GM12878 (cell line): ENCODE measurements at regions not wholly inside any gene's neighbourhood (a gene's known extent, or its start where the extent isn't known, plus 50 kb on each side); places are given as distances from the start of the nearest gene placed in this dataset.

Source experiments
- ATAC-seq: fragments of 200-7000 bp; cut with Tn5 transposase; 3 replicates; pipeline ENCODE4 v1.9.1; 2020; ENCODE audit warnings: mild to moderate bottlenecking, moderate library complexity
- BruUV-seq: library from RNA; stranded (reverse); fragments of 400-500 nt; replicated peaks from 2 replicates; lab custom pipeline; 2021; lab: Mats Ljungman, UMichigan
- CTCF ChIA-PET: fragments of 300-600 bp; sonication (Branson Sonifier 250); formaldehyde crosslinking; extraction: SDS; loops from one replicate; lab custom pipeline; 2021; ENCODE audit warnings: inconsistent platforms; lab: Yijun Ruan, JAX
- POLR2A ChIA-PET: fragments of 350-600 bp; formaldehyde crosslinking; extraction: SDS; loops from one replicate; lab custom pipeline; 2021; ENCODE audit warnings: inconsistent platforms; lab: Charles Lee
- RAD21 ChIA-PET: fragments of 300-600 bp; sonication (Branson Sonifier 250); formaldehyde crosslinking; loops from one replicate; lab custom pipeline; 2023; ENCODE audit warnings: antibody characterized with exemption; ENCODE audit not compliant: unreplicated experiment; lab: Charles Lee
- SMC1A ChIA-PET: fragments of 300-600 bp; sonication (Branson Sonifier 250); formaldehyde crosslinking; loops from one replicate; lab custom pipeline; 2023; ENCODE audit not compliant: unreplicated experiment, uncharacterized antibody; lab: Charles Lee
- DNase-seq: peaks from one replicate; pipeline ENCODE4 v3.0.0-alpha.2; 2011; ENCODE audit warnings: low read depth, low spot score
- FAIRE-seq: peaks from 3 replicates; lab custom pipeline; 2011; peaks lifted over from hg19 to GRCh38; lab: Jason Lieb, UNC
- H2AFZ ChIP-seq: 2 replicates; pipeline ENCODE4 v1.6.0; 2011; ENCODE audit warnings: low read depth, low read length, control low read depth; ENCODE audit not compliant: control insufficient read depth
- H3K27ac ChIP-seq: 2 replicates; pipeline ENCODE4 v1.5.1; 2011; ENCODE audit warnings: control low read depth; ENCODE audit not compliant: control insufficient read depth, insufficient read depth
- H3K27me3 ChIP-seq, 2 experiments: replicated peaks in 1 of 2; 2 replicates each; pipeline versions ENCODE4 v1.6.0 to v1.6.1; 2011; ENCODE audit warnings: low read length in 1 of 2; ENCODE audit not compliant: control insufficient read depth in 2 of 2, insufficient read depth in 2 of 2
- H3K36me3 ChIP-seq, 2 experiments: 2 replicates each; pipeline ENCODE4 v1.5.1; 2011; ENCODE audit warnings: low read length in 1 of 2; ENCODE audit not compliant: control insufficient read depth in 2 of 2, insufficient read depth in 2 of 2
- H3K4me1 ChIP-seq: 2 replicates; pipeline ENCODE4 v1.6.1; 2011; ENCODE audit warnings: mild to moderate bottlenecking, low read length, moderate library complexity, mixed read lengths; ENCODE audit not compliant: control insufficient read depth, insufficient read depth
- H3K4me2 ChIP-seq: 2 replicates; pipeline ENCODE4 v1.6.0; 2011; ENCODE audit warnings: control low read depth; ENCODE audit not compliant: control insufficient read depth, insufficient read depth
- H3K4me3 ChIP-seq: fragments of 200-600 bp; sonication (generic); 2 replicates; pipeline ENCODE4 v1.5.1; 2016
- H3K79me2 ChIP-seq: 2 replicates; pipeline ENCODE4 v1.6.0; 2011; ENCODE audit warnings: low read length; ENCODE audit not compliant: control insufficient read depth, insufficient read depth
- H3K9ac ChIP-seq: 2 replicates; pipeline ENCODE4 v1.8.0; 2011; ENCODE audit warnings: low read length, control low read depth, mixed read lengths; ENCODE audit not compliant: control insufficient read depth, insufficient read depth
- H3K9me3 ChIP-seq: replicated peaks from 3 replicates; pipeline ENCODE4 v1.5.1; 2011; ENCODE audit warnings: mild to moderate bottlenecking, low read length; ENCODE audit not compliant: control insufficient read depth, insufficient read depth
- H4K20me1 ChIP-seq: 2 replicates; pipeline ENCODE4 v1.6.0; 2011; ENCODE audit not compliant: control insufficient read depth, insufficient read depth
- CREB1 ChIP-seq: IDR thresholded peaks from 2 replicates; pipeline ENCODE4 v1.6.1; 2012; ENCODE audit warnings: low read depth, mild to moderate bottlenecking, inconsistent platforms
- NFIC ChIP-seq: IDR thresholded peaks from 2 replicates; pipeline ENCODE4 v1.6.1; 2012; ENCODE audit warnings: low read depth, mild to moderate bottlenecking, inconsistent platforms, low read length, moderate library complexity
- NFYB ChIP-seq: IDR thresholded peaks from 2 replicates; pipeline ENCODE4 v1.6.1; 2011; ENCODE audit warnings: low read depth, mild to moderate bottlenecking, low read length, improper control_type of control experiment, moderate library complexity; ENCODE audit not compliant: insufficient read depth
- POU2F2 ChIP-seq: IDR thresholded peaks from 3 replicates; pipeline ENCODE4 v1.6.1; 2011; ENCODE audit warnings: low read depth, mild to moderate bottlenecking, low read length, borderline replicate concordance
- SMAD1 ChIP-seq: fragments of 450-650 bp; IDR thresholded peaks from 2 replicates; pipeline ENCODE4 v1.6.1; 2018; ENCODE audit warnings: mild to moderate bottlenecking, low read depth; ENCODE audit not compliant: partially characterized antibody
- TBL1XR1 ChIP-seq: IDR thresholded peaks from 2 replicates; pipeline ENCODE4 v1.6.1; 2012; ENCODE audit warnings: low read depth, low read length, improper control_type of control experiment
- WRNIP1 ChIP-seq: IDR thresholded peaks from 2 replicates; pipeline ENCODE4 v1.6.1; 2011; ENCODE audit warnings: low read depth, low read length, improper control_type of control experiment, borderline replicate concordance
- ZNF217 ChIP-seq: fragments of 450-650 bp; IDR thresholded peaks from 2 replicates; pipeline ENCODE4 v1.6.1; 2017; ENCODE audit warnings: antibody characterized with exemption, mild to moderate bottlenecking
- ZSCAN29 ChIP-seq: fragments of 450-650 bp; IDR thresholded peaks from 2 replicates; pipeline ENCODE4 v1.6.1; 2017; ENCODE audit warnings: mild to moderate bottlenecking, moderate library complexity
- WGBS: methylation state at CpG from one replicate; pipeline ENCODE4 v1.1.6; 2016; ENCODE audit warnings: low lambda C conversion rate; ENCODE audit not compliant: insufficient replicate concordance, insufficient coverage; ENCODE audit errors: missing lambda C conversion rate; 5-methylcytosine and 5-hydroxymethylcytosine counted together
- in situ Hi-C: fragments of 300-500 bp; cut with MboI; formaldehyde crosslinking; loops from 9 replicates; pipeline ENCODE4 v1.14.3; 2018; ENCODE audit warnings: mixed read lengths
- intact Hi-C: fragments of 100-400 bp; cut with micrococcal nuclease; formaldehyde crosslinking; loops from one replicate; pipeline ENCODE4 v1.14.2; 2022; ENCODE audit not compliant: unreplicated experiment
- TF ChIP-seq, protein P1 (sequence below): fragments of 450-650 bp; IDR thresholded peaks from 2 replicates; pipeline ENCODE4 v1.6.1; 2017; ENCODE audit warnings: mild to moderate bottlenecking
- TF ChIP-seq, protein P2 (sequence below): IDR thresholded peaks from 2 replicates; pipeline ENCODE4 v1.6.1; 2012; ENCODE audit warnings: mild to moderate bottlenecking, low read depth, low read length
- TF ChIP-seq, protein P3 (sequence below): IDR thresholded peaks from 2 replicates; pipeline ENCODE4 v1.6.1; 2012; ENCODE audit warnings: low read depth, low read length, improper control_type of control experiment

DNA sequence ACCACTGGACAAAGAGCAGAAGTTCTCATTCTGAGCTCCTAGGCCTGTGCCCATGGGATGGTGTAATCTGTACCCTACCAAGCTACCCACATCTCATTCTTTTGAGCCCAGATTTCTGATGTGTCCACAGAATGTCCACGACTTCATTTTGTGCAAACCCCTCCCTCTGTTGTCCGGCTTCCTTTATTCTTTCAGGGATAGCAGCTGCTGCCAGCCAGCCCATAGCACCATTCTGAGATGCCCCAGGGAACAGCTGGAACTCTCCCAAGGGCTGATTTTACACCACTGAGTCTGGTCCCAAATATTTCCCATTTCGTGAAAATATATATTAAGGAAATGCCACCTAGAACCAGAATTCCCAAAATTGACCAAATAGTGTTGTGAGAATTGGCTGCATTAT, 236.6 kb downstream of the SATB1 start (continued):
- TF ChIP-seq, protein P1, sequence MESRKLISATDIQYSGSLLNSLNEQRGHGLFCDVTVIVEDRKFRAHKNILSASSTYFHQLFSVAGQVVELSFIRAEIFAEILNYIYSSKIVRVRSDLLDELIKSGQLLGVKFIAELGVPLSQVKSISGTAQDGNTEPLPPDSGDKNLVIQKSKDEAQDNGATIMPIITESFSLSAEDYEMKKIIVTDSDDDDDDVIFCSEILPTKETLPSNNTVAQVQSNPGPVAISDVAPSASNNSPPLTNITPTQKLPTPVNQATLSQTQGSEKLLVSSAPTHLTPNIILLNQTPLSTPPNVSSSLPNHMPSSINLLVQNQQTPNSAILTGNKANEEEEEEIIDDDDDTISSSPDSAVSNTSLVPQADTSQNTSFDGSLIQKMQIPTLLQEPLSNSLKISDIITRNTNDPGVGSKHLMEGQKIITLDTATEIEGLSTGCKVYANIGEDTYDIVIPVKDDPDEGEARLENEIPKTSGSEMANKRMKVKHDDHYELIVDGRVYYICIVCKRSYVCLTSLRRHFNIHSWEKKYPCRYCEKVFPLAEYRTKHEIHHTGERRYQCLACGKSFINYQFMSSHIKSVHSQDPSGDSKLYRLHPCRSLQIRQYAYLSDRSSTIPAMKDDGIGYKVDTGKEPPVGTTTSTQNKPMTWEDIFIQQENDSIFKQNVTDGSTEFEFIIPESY, result no peak

DNA sequence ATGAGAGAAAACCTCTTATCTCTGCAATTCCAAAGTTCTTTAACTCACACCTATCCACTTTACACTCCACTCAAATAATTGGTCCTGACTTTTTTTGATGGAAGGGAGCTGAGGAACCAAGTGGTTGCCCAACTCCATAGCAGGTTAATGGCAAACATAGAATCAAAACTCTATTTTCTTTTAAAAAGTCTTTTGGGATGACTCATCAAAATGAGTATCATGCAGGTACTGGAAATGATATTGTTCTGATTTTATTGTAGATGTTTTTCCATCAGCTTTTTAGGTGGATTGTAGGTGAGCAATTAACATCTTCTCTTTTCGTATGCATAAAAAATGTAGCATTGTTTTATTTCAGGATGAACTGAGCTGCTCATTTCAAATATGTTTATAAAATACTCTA, 239.5 kb downstream of the SATB1 start:
- Histone ChIP-seq H3K79me2 (no peaks in the 10 kb centered on the region), H3K36me3 (no peaks in the 10 kb centered on the region), H3K9me3 (no peaks in the 10 kb centered on the region), H4K20me1 (no peaks in the 10 kb centered on the region), H3K27me3 (no peaks in the 10 kb centered on the region; a peak in 1 of 4 replicates), H3K27ac (no peak overlapping the region), H2AFZ (no peak overlapping the region), H3K4me3 (no peak overlapping the region), H3K4me2 (no peak overlapping the region), H3K4me1 (no peaks in the 10 kb centered on the region), H3K9ac (no peak overlapping the region)
- WGBS, result 82% methylated on average over 1 of the region's 1 CpG
- intact Hi-C loops (no loop called here), in situ Hi-C loops (no loop called here)
- TF ChIP-seq TBL1XR1 (no peak), CREB1 (no peak), NFYB (no peak), SMAD1 (no peak), POU2F2 (no peak), WRNIP1 (no peak), NFIC (no peak), ZNF217 (no peak), ZSCAN29 (no peak)
- TF ChIP-seq, protein P2, sequence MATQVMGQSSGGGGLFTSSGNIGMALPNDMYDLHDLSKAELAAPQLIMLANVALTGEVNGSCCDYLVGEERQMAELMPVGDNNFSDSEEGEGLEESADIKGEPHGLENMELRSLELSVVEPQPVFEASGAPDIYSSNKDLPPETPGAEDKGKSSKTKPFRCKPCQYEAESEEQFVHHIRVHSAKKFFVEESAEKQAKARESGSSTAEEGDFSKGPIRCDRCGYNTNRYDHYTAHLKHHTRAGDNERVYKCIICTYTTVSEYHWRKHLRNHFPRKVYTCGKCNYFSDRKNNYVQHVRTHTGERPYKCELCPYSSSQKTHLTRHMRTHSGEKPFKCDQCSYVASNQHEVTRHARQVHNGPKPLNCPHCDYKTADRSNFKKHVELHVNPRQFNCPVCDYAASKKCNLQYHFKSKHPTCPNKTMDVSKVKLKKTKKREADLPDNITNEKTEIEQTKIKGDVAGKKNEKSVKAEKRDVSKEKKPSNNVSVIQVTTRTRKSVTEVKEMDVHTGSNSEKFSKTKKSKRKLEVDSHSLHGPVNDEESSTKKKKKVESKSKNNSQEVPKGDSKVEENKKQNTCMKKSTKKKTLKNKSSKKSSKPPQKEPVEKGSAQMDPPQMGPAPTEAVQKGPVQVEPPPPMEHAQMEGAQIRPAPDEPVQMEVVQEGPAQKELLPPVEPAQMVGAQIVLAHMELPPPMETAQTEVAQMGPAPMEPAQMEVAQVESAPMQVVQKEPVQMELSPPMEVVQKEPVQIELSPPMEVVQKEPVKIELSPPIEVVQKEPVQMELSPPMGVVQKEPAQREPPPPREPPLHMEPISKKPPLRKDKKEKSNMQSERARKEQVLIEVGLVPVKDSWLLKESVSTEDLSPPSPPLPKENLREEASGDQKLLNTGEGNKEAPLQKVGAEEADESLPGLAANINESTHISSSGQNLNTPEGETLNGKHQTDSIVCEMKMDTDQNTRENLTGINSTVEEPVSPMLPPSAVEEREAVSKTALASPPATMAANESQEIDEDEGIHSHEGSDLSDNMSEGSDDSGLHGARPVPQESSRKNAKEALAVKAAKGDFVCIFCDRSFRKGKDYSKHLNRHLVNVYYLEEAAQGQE, result no peak
- TF ChIP-seq, protein P3, sequence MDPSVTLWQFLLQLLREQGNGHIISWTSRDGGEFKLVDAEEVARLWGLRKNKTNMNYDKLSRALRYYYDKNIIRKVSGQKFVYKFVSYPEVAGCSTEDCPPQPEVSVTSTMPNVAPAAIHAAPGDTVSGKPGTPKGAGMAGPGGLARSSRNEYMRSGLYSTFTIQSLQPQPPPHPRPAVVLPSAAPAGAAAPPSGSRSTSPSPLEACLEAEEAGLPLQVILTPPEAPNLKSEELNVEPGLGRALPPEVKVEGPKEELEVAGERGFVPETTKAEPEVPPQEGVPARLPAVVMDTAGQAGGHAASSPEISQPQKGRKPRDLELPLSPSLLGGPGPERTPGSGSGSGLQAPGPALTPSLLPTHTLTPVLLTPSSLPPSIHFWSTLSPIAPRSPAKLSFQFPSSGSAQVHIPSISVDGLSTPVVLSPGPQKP, result no peak
- ChIA-PET CTCF (interaction anchor here (0.8 kb wide), 1 partner anchor 37 kb away, joined by 4 read pairs; no protein-coding TSS in a partner anchor), POLR2A (no interaction called here), RAD21 (no interaction called here), SMC1A (interaction anchor here (1.4 kb wide), 1 partner anchor 10 kb away, joined by 3 read pairs; no protein-coding TSS in a partner anchor)
- FAIRE-seq (no peak), ATAC-seq (no peak), DNase-seq (no peak)
- BruUV-seq, result no TSS peak
